WI38 (cell line): ENCODE measurements at regions not wholly inside any gene's neighbourhood (a gene's known extent, or its start where the extent isn't known, plus 50 kb on each side); places are given as distances from the start of the nearest gene placed in this dataset.

Source experiments
- H3K4me3 ChIP-seq: 2 replicates; pipeline ENCODE4 v1.5.1; 2011; ENCODE audit warnings: low read depth, mild to moderate bottlenecking, control low read depth, low read length
- TF ChIP-seq, protein P1 (sequence below): IDR thresholded peaks from 2 replicates; pipeline ENCODE4 v1.5.1; 2012; ENCODE audit warnings: low read depth, mild to moderate bottlenecking, control low read depth, low read length

DNA sequence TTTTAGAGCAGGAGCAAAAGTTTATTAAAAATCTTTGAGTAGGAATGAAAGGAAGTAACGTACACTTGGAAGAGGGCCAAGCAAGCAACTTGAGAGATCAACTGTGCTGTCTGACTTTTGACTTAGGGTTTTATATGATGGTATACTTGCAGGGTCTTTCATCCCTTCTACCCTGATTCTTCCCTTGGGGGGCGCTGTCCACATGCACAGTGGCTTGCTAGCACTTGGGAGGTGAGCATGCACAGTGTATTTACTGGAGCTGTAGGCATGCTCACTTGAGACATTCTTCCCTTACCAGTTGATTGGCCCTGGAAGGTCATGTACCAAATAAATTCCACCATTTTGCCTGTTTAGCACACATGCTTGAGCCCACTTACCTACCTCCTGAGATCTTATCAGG is 1001.3 kb upstream of the ADGRL2 start:
- H3K4me3 ChIP-seq: no peak overlapping the region
- TF ChIP-seq, protein P1, sequence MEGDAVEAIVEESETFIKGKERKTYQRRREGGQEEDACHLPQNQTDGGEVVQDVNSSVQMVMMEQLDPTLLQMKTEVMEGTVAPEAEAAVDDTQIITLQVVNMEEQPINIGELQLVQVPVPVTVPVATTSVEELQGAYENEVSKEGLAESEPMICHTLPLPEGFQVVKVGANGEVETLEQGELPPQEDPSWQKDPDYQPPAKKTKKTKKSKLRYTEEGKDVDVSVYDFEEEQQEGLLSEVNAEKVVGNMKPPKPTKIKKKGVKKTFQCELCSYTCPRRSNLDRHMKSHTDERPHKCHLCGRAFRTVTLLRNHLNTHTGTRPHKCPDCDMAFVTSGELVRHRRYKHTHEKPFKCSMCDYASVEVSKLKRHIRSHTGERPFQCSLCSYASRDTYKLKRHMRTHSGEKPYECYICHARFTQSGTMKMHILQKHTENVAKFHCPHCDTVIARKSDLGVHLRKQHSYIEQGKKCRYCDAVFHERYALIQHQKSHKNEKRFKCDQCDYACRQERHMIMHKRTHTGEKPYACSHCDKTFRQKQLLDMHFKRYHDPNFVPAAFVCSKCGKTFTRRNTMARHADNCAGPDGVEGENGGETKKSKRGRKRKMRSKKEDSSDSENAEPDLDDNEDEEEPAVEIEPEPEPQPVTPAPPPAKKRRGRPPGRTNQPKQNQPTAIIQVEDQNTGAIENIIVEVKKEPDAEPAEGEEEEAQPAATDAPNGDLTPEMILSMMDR: no peak

DNA sequence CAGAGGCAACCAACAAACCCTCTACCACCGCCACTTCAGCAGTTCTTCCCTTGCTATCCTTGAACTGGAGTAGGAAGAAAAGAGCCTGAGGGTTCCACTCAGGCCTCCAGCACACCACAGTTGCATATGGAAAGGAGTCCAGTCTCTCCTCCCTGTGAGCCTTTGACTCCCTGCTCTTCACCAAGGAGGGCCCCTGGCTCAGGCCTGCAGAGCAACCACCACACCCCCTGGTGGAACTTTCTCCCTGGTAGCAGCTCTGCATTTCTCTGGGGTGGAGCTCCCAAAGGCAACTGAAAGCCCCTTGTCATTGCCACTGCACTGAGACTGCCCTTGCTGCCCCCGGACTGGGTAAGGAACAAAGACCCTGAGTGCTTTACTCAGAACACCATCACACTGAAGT is 1021.5 kb upstream of the ADGRL2 start:
- TF ChIP-seq, protein P1: no peak
- no peak overlapping the region for H3K4me3 ChIP-seq

DNA sequence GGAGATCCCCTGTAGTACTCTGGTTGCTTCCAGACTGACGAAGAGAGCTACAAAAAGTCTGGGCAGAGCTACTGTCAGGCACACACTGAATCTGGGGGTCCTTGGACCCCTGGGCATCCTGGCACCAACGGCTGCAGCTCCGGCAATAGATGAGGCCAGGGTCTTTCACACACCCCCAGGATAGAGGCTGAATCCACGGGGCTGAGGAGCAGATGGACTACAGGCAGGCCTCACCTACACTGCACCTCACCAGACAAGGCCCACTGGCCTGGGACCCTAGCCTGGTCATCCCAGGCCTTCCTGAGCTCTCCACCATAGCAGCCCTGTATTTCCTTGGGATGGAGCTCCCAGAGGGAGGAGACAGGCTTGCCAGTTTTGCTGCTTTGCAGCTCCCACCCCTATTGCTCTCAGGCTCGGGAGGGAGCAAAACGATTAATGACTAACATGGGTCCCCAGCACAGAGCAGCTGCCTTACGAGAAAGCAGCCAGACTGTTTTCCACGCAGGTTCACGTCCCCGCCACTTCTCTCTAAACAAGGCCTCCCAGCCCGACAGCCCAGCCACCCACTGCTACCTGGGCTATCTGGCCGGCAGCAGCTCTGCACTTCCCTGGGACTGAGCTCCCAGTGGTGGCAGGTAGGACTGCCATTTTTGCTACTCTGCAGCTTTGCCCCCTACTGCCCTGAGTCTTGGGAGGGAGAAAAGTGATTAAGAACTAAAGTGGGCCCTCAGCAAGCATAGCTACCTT is 1022.5 kb upstream of the ADGRL2 start:
- TF ChIP-seq, protein P1: no peak
- H3K4me3 ChIP-seq: no peak overlapping the region

DNA sequence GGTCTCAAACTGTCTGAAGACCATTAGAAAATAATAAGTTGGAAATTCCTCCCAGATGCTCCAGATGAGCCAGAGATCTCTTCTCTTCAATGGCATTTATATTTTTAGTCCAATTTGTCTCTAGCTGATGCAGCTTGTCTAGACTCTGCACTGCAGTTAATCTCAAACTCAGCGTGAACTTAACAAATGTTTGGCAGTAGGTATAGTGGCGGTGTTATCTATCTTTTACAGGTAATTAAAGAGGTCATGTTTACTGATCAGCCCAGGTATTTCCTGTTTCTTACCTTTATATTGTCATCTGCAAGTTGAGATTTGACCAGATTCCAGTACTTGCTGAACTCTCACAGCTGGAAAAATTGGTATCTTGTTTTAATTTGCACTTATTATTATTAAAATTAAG is 1024.5 kb upstream of the ADGRL2 start:
- TF ChIP-seq, protein P1: no peak
- no peak overlapping the region for H3K4me3 ChIP-seq

DNA sequence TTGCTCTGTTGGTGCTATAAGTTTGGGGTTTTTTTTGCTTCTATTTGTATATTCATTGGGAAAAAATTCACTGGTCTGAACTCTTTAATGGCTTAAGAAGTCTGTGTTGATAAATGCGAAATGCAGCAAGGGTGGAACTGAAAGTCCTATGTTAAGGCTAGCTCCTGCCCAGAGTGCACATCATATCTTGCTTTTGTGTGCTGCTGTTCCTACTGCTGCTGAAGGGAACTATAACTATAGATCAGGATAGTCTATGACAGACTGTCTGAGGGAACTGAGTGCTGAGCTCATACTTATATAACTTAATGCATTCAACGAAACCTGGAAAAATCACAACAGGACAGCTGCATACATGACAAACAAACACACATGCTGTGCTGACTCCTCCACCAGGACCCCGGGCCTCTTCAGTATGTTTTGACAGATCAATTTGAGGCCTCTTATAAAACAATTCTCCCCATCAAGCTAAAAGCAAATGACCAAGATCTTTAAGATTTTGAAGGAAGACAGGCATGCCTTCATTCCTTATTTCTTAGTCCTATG is 1031.5 kb upstream of the ADGRL2 start:
- H3K4me3 ChIP-seq: no peak overlapping the region
- TF ChIP-seq, protein P1: no peak

DNA sequence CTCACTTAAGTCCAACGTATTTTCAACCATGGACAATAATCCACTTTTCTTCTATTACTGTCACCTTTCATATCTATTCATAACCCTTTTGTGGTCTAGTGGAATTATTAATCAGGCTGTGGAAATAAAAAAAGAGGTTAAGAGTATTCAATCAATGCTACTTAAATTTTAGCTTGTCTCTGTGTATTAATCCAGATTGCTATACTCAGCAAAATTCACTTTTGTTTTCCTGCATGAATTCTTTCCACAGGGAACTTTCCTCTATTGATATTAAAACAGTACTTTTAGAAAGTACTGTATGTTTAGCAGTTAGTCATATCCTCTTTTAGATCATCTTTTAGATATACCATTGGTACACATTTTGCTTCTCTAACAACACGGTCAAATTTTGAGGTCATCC is 1033.0 kb upstream of the ADGRL2 start:
- no peak overlapping the region for H3K4me3 ChIP-seq
- TF ChIP-seq, protein P1: no peak

DNA sequence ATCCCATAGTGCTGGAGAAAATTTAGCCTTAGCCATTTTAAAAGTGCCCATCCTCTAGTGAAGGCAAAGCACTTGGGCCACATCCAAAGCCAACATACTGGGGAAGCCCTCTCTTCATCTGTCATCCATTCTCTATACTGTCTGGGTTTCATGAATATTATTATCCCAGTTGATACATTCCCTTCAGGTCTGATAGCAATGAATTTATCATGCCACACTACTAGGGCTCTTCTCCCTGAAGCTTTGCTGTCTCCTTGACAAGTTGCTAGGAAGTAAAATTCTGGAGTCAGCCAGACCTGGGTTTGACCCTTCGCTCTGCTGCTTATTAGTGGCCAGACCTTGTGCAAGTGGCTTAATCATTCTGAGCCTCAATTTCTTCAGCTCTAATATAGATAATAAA is 1041.4 kb upstream of the ADGRL2 start:
- TF ChIP-seq, protein P1: no peak
- no peak overlapping the region for H3K4me3 ChIP-seq
